Activated CD4-positive, alpha-beta T cell treated with anti-CD3 and anti-CD28 coated beads for 24 hours (primary cell): ENCODE measurements at regions not wholly inside any gene's neighbourhood (a gene's known extent, or its start where the extent isn't known, plus 50 kb on each side); places are given as distances from the start of the nearest gene placed in this dataset.
"Not testable (repeated sequence)": the region's sequence is repeated elsewhere in the genome, so short reads cannot be mapped to it uniquely, and the experiment has no call there.

Experiments
- DNase-seq, 2 donors: peaks; one replicate each; pipeline ENCODE4 v3.0.0-alpha.2; 2020; ENCODE audit warnings: low read depth in 2 of 2

GRCh38 chr2:76019128-76019527, 308.4 kb upstream of the GCFC2 start:
- DNase-seq: no peak

- DNase-seq: no peak
These were observed 298.8 kb upstream of the GCFC2 start for GRCh38 chr2:76009484-76009883.

GRCh38 chr2:76008001-76008702, 297.4 kb upstream of the GCFC2 start:
- DNase-seq: no peak

GRCh38 chr2:76000425-76000824, 289.7 kb upstream of the GCFC2 start:
- no peak for DNase-seq

- DNase-seq: no peak
These were observed 287.7 kb upstream of the GCFC2 start for GRCh38 chr2:75998451-75998850.

GRCh38 chr2:75994759-75995158, 284.0 kb upstream of the GCFC2 start:
- DNase-seq: no peak

- DNase-seq: not testable (repeated sequence)
These were observed 277.9 kb upstream of the GCFC2 start for GRCh38 chr2:75988622-75989021.

- DNase-seq: no peak
These were observed 275.9 kb upstream of the GCFC2 start for GRCh38 chr2:75986617-75987016.

- DNase-seq: no peak
These were observed 272.0 kb upstream of the GCFC2 start for GRCh38 chr2:75982719-75983118.

- no peak for DNase-seq
These were observed 253.9 kb upstream of the GCFC2 start for GRCh38 chr2:75964646-75965045.

- DNase-seq: no peak
These were observed 249.8 kb upstream of the GCFC2 start for GRCh38 chr2:75960472-75961009.

- DNase-seq: no peak
These were observed 249.2 kb upstream of the GCFC2 start for GRCh38 chr2:75959724-75960471.

GRCh38 chr2:75954761-75955160, 244.0 kb upstream of the GCFC2 start:
- DNase-seq: no peak

GRCh38 chr2:75952173-75952572, 241.5 kb upstream of the GCFC2 start:
- DNase-seq: no peak

GRCh38 chr2:75949385-75950030, 238.8 kb upstream of the GCFC2 start:
- no peak for DNase-seq

- no peak for DNase-seq
These were observed 225.6 kb upstream of the GCFC2 start for GRCh38 chr2:75936311-75936710.

GRCh38 chr2:75932996-75933395, 222.3 kb upstream of the GCFC2 start:
- no peak for DNase-seq

GRCh38 chr2:75928093-75928492, 217.4 kb upstream of the GCFC2 start:
- DNase-seq: no peak

- no peak for DNase-seq
These were observed 214.8 kb upstream of the GCFC2 start for GRCh38 chr2:75925331-75926024.

- DNase-seq: no peak
These were observed 211.5 kb upstream of the GCFC2 start for GRCh38 chr2:75922191-75922590.

GRCh38 chr2:75920859-75921551, 210.3 kb upstream of the GCFC2 start:
- no peak for DNase-seq
